ENCODE measurements at regions not wholly inside any gene's neighbourhood (a gene's known extent, or its start where the extent isn't known, plus 50 kb on each side); places are given as distances from the start of the nearest gene placed in this dataset.

DNA sequence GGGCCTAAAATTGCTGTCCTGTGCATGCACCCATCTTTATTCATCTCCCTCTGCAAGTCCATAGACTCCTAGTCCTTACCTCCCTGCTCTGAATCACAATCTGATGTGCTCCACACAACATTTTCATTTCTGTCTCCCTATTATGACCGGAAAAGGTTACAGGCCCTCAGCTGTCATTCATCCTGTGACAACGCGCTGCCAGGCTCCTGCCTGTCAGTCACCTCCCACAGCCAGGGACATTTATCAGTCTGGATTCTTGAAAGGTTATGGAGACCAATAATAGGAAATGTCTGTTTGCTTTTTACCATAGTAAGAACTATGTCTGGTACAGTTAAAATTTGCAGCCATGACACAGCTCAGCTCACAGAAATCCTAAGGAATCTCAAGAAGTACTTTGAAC is 197.1 kb downstream of the RDH14 start (continued):
- TF ChIP-seq KLF5 (IDR thresholded peaks at IDR 0.05; ENCODE audit: partially characterized antibody) (no peak), ZZZ3 (IDR thresholded peaks at IDR 0.05; ENCODE audit: control insufficient read depth, insufficient read length, low read depth) (no peak), FOXK2 (IDR thresholded peaks at IDR 0.05) (no peak), ZNF274 (IDR thresholded peaks at IDR 0.05; ENCODE audit: insufficient read depth, insufficient read length) (no peak), NR2C2 (IDR thresholded peaks at IDR 0.05; ENCODE audit: borderline replicate concordance, control insufficient read depth, insufficient read length, low read depth) (no peak), NR2C1 (IDR thresholded peaks at IDR 0.05) (no peak), STAT3 (IDR thresholded peaks at IDR 0.05; ENCODE audit: low read depth, low read length) (no peak), GATAD2B (conservative IDR thresholded peaks at IDR 0.05; ENCODE audit: low read depth) (no peak)
- TF ChIP-seq, protein P1, sequence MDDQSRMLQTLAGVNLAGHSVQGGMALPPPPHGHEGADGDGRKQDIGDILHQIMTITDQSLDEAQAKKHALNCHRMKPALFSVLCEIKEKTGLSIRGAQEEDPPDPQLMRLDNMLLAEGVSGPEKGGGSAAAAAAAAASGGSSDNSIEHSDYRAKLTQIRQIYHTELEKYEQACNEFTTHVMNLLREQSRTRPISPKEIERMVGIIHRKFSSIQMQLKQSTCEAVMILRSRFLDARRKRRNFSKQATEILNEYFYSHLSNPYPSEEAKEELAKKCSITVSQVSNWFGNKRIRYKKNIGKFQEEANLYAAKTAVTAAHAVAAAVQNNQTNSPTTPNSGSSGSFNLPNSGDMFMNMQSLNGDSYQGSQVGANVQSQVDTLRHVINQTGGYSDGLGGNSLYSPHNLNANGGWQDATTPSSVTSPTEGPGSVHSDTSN (IDR thresholded peaks at IDR 0.05; ENCODE audit: insufficient replicate concordance, low read depth, low read length), result no peak
- TF ChIP-seq, protein P2, sequence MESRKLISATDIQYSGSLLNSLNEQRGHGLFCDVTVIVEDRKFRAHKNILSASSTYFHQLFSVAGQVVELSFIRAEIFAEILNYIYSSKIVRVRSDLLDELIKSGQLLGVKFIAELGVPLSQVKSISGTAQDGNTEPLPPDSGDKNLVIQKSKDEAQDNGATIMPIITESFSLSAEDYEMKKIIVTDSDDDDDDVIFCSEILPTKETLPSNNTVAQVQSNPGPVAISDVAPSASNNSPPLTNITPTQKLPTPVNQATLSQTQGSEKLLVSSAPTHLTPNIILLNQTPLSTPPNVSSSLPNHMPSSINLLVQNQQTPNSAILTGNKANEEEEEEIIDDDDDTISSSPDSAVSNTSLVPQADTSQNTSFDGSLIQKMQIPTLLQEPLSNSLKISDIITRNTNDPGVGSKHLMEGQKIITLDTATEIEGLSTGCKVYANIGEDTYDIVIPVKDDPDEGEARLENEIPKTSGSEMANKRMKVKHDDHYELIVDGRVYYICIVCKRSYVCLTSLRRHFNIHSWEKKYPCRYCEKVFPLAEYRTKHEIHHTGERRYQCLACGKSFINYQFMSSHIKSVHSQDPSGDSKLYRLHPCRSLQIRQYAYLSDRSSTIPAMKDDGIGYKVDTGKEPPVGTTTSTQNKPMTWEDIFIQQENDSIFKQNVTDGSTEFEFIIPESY (IDR thresholded peaks at IDR 0.05), result no peak

DNA sequence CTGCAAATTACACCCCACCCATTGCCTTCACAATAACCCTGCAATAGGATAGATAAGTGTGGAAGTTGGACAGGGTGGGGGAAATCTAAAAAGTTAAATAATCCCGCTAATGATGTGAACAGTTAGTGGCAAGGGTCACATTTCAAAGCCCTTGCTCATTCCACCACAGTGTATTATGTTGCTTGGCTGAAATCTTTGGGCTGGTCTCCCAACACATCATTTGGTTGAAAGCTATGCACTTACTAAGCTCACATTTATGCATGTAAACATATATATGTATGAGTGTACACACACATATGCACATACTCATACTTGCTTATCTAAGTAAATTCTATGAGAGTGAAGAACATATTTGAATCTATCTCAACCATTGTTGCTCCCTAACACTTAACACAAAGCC is 197.8 kb downstream of the RDH14 start:
- Histone ChIP-seq H3K27me3 (replicated peaks in 1 of 2; ENCODE audit: control insufficient read depth in 2 of 2, insufficient read depth in 2 of 2, low read length in 1 of 2) (no peaks in the 10 kb centered on the region; a peak in 1 of 4 replicates), H3K4me3 (no peak overlapping the region), H3K4me2 (ENCODE audit: control insufficient read depth, insufficient read depth) (no peak overlapping the region), H3K9me3 (replicated peaks; ENCODE audit: control insufficient read depth, insufficient read depth, low read length) (no peaks in the 10 kb centered on the region), H3K79me2 (ENCODE audit: control insufficient read depth, insufficient read depth, low read length) (no peaks in the 10 kb centered on the region), H3K36me3 (ENCODE audit: control insufficient read depth in 2 of 2, insufficient read depth in 2 of 2, low read length in 1 of 2) (no peaks in the 10 kb centered on the region), H3K4me1 (ENCODE audit: control insufficient read depth, insufficient read depth, low read length) (no peaks in the 10 kb centered on the region), H2AFZ (ENCODE audit: control insufficient read depth, low read depth, low read length) (no peak overlapping the region), H3K9ac (ENCODE audit: control insufficient read depth, insufficient read depth, low read length) (no peak overlapping the region), H3K27ac (ENCODE audit: control insufficient read depth, insufficient read depth) (no peak overlapping the region), H4K20me1 (ENCODE audit: control insufficient read depth, insufficient read depth) (no peaks in the 10 kb centered on the region)
- ATAC-seq (no peak), FAIRE-seq (no peak), DNase-seq (ENCODE audit: low read depth, low spot score) (no peak)
- no TSS peak for BruUV-seq (replicated peaks)
- RAD21 ChIA-PET (ENCODE audit: unreplicated experiment), result no interaction called here
- POLR2A ChIA-PET, result no interaction called here
- CTCF ChIA-PET, result no interaction called here
- intact Hi-C loops (cut with micrococcal nuclease; ENCODE audit: unreplicated experiment), result no loop called here
- TF ChIP-seq NR2F1 (conservative IDR thresholded peaks at IDR 0.05), result no peak
- no peak for TF ChIP-seq MTA3 (IDR thresholded peaks at IDR 0.05; ENCODE audit: borderline replicate concordance, low read length)
- TF ChIP-seq, protein P3, sequence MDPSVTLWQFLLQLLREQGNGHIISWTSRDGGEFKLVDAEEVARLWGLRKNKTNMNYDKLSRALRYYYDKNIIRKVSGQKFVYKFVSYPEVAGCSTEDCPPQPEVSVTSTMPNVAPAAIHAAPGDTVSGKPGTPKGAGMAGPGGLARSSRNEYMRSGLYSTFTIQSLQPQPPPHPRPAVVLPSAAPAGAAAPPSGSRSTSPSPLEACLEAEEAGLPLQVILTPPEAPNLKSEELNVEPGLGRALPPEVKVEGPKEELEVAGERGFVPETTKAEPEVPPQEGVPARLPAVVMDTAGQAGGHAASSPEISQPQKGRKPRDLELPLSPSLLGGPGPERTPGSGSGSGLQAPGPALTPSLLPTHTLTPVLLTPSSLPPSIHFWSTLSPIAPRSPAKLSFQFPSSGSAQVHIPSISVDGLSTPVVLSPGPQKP (IDR thresholded peaks at IDR 0.05; ENCODE audit: low read depth, low read length), result no peak
- no peak for TF ChIP-seq RB1 (IDR thresholded peaks at IDR 0.05; ENCODE audit: borderline replicate concordance)
- no peak for TF ChIP-seq NRF1 (conservative IDR thresholded peaks at IDR 0.05; ENCODE audit: low read depth, low read length)
- TF ChIP-seq ZSCAN29 (IDR thresholded peaks at IDR 0.05), result no peak
- no peak for TF ChIP-seq NFYB (IDR thresholded peaks at IDR 0.05; ENCODE audit: insufficient read depth, low read depth, low read length)
- TF ChIP-seq JUND (IDR thresholded peaks at IDR 0.05; ENCODE audit: low read depth, low read length), result no peak
- no peak for TF ChIP-seq CBX3 (IDR thresholded peaks at IDR 0.05; ENCODE audit: borderline replicate concordance, low read depth)
- TF ChIP-seq FOS (IDR thresholded peaks at IDR 0.05; ENCODE audit: borderline replicate concordance, extremely low read depth, insufficient read length), result no peak
- TF ChIP-seq STAT1 (conservative IDR thresholded peaks at IDR 0.05), result no peak
- no peak for TF ChIP-seq ZNF274 (IDR thresholded peaks at IDR 0.05; ENCODE audit: insufficient read depth, insufficient read length)
- in situ Hi-C loops (cut with MboI), result no loop called here
- 0% methylated on average over 1 of the region's 1 CpG for WGBS (ENCODE audit: insufficient coverage, insufficient replicate concordance, low lambda C conversion rate, missing lambda C conversion rate)
- SMC1A ChIA-PET (ENCODE audit: uncharacterized antibody, unreplicated experiment), result interaction anchor here (1.6 kb wide), 1 partner anchor 13 kb away, joined by 3 read pairs; no protein-coding TSS in a partner anchor
